NB4 (cell line): ENCODE measurements at regions not wholly inside any gene's neighbourhood (a gene's known extent, or its start where the extent isn't known, plus 50 kb on each side); places are given as distances from the start of the nearest gene placed in this dataset.

ENCODE experiments used
- CTCF ChIP-seq: IDR thresholded peaks from one replicate; pipeline ENCODE4 v1.5.1; 2012; ENCODE audit warnings: low read depth, low read length
- POLR2A ChIP-seq: IDR thresholded peaks from 2 replicates; pipeline ENCODE4 v1.6.1; 2011; ENCODE audit warnings: mild to moderate bottlenecking; ENCODE audit not compliant: insufficient read length; ENCODE audit errors: extremely low read depth

- TF ChIP-seq CTCF (no peak), POLR2A (no peak)
Measured at GRCh38 chr2:238793306-238793705, 54.6 kb upstream of the TWIST2 start.
